ENCODE measurements at regions not wholly inside any gene's neighbourhood (a gene's known extent, or its start where the extent isn't known, plus 50 kb on each side); places are given as distances from the start of the nearest gene placed in this dataset.

DNA sequence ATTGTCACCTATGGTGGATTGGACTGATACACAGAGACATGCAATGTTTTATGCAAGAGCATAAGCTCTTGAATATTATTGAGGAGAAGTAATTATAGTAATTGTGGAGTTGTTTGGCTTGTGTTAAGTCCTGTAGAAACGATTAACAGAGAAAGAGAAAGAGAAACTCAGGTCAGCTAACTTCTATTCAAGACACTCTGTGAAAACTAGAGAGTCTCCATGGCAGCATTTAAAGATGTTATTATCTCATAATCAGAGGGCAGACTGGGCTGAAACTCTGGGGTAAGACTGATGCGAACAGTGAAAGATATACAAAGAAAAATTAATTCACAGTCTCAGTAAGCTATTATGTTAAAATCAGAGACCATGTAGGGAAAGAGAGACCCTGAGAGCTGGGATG is 625.7 kb downstream of the FAT4 start:
- TF ChIP-seq, protein P1, sequence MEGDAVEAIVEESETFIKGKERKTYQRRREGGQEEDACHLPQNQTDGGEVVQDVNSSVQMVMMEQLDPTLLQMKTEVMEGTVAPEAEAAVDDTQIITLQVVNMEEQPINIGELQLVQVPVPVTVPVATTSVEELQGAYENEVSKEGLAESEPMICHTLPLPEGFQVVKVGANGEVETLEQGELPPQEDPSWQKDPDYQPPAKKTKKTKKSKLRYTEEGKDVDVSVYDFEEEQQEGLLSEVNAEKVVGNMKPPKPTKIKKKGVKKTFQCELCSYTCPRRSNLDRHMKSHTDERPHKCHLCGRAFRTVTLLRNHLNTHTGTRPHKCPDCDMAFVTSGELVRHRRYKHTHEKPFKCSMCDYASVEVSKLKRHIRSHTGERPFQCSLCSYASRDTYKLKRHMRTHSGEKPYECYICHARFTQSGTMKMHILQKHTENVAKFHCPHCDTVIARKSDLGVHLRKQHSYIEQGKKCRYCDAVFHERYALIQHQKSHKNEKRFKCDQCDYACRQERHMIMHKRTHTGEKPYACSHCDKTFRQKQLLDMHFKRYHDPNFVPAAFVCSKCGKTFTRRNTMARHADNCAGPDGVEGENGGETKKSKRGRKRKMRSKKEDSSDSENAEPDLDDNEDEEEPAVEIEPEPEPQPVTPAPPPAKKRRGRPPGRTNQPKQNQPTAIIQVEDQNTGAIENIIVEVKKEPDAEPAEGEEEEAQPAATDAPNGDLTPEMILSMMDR (IDR thresholded peaks at IDR 0.05 in 4 of 5, conservative IDR thresholded peaks at IDR 0.05 in 1 of 5), result no peak
- no peak for TF ChIP-seq POLR2A (IDR thresholded peaks at IDR 0.05)
